Activated T-helper 9 cell treated with anti-CD3 and anti-CD28 coated beads, Interleukin-2, amount 50 U/mL, for 16 hours (primary cell): ENCODE measurements at regions not wholly inside any gene's neighbourhood (a gene's known extent, or its start where the extent isn't known, plus 50 kb on each side); places are given as distances from the start of the nearest gene placed in this dataset.
"Not testable (repeated sequence)": the region's sequence is repeated elsewhere in the genome, so short reads cannot be mapped to it uniquely, and the experiment has no call there.

Experiments used
- DNase-seq: peaks from one replicate; pipeline ENCODE4 v3.0.0-alpha.2; 2020; ENCODE audit warnings: low read depth

GRCh38 chr1:244297087-244297486 is 154.6 kb downstream of the ADSS2 start:
- no peak for DNase-seq

GRCh38 chr1:244297616-244298015 is 154.1 kb downstream of the ADSS2 start:
- DNase-seq: no peak

- not testable (repeated sequence) for DNase-seq
These were observed 151.7 kb downstream of the ADSS2 start for GRCh38 chr1:244300029-244300375.

GRCh38 chr1:244301595-244302130 is 150.0 kb downstream of the ADSS2 start:
- DNase-seq: no peak

- no peak for DNase-seq
These were observed 148.7 kb downstream of the ADSS2 start for GRCh38 chr1:244302876-244303609.

GRCh38 chr1:244303610-244303969 is 148.1 kb downstream of the ADSS2 start:
- no peak for DNase-seq

GRCh38 chr1:244304156-244304555 is 147.6 kb downstream of the ADSS2 start:
- no peak for DNase-seq

- DNase-seq: no peak
These were observed 147.1 kb downstream of the ADSS2 start for GRCh38 chr1:244304656-244305055.

GRCh38 chr1:244305776-244306341 is 145.8 kb downstream of the ADSS2 start:
- DNase-seq: no peak

- no peak for DNase-seq
These were observed 145.2 kb downstream of the ADSS2 start for GRCh38 chr1:244306544-244306943.

- not testable (repeated sequence) for DNase-seq
These were observed 142.5 kb downstream of the ADSS2 start for GRCh38 chr1:244309191-244309590.

GRCh38 chr1:244311784-244312532 is 139.8 kb downstream of the ADSS2 start:
- DNase-seq: no peak

- DNase-seq: no peak
These were observed 138.4 kb downstream of the ADSS2 start for GRCh38 chr1:244313346-244313745.

- no peak for DNase-seq
These were observed 136.7 kb downstream of the ADSS2 start for GRCh38 chr1:244314921-244315559.

GRCh38 chr1:244315996-244316395 is 135.7 kb downstream of the ADSS2 start:
- no peak for DNase-seq

GRCh38 chr1:244316407-244316806 is 135.3 kb downstream of the ADSS2 start:
- no peak for DNase-seq

GRCh38 chr1:244316986-244317655 is 134.6 kb downstream of the ADSS2 start:
- no peak for DNase-seq

- no peak for DNase-seq
These were observed 133.6 kb downstream of the ADSS2 start for GRCh38 chr1:244318078-244318477.

GRCh38 chr1:244318512-244318911 is 133.2 kb downstream of the ADSS2 start:
- no peak for DNase-seq

- peak; percentile 23 for DNase-seq
These were observed 132.2 kb downstream of the ADSS2 start for GRCh38 chr1:244319283-244320132.

- no peak for DNase-seq
These were observed 129.5 kb downstream of the ADSS2 start for GRCh38 chr1:244322181-244322580.
